ENCODE measurements at regions not wholly inside any gene's neighbourhood (a gene's known extent, or its start where the extent isn't known, plus 50 kb on each side); places are given as distances from the start of the nearest gene placed in this dataset.

DNA sequence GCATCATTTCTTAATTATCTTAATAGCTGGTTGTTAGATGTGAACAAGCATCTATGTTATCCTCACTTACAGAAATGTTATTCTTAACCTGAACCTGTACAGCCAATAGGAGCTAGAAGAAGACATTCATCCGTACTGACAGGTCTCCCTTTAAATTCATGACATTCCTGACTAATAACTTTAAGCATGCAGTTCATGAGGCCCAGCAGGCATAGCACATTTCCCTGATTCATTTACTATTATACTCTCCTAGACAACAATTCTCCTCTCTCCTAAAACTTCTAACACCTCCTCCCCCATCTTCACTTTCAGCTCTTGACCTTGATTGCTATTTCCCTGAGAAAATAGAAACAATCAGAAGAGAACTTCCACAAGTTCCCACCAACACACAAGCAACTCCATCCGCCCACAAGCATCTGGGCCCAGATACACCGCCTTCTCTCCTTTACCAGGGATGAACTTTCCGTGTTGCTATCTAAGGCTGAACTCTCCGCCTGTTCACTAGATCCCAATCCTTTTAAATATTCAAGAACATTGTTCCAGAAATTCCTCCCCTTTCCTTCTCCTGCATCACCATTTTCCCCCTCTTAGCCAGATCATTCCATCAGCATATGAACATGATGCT is 62.9 kb upstream of the SPRED1 start:
- Histone ChIP-seq H3K36me3 (no peaks in the 10 kb centered on the region), H3K27me3 (no peaks in the 10 kb centered on the region), H3K4me3 (no peak overlapping the region), H3K9me3 (no peaks in the 10 kb centered on the region), H3K27ac (replicated peaks in 1 of 4) (no peak overlapping the region), H3K4me1 (no peaks in the 10 kb centered on the region)
- TF ChIP-seq POLR2AphosphoS5 (IDR thresholded peaks at IDR 0.05) (no peak), POLR2A (IDR thresholded peaks at IDR 0.05; ENCODE audit: low read depth) (no peak), EP300 (IDR thresholded peaks at IDR 0.05) (no peak)
- TF ChIP-seq, protein P1, sequence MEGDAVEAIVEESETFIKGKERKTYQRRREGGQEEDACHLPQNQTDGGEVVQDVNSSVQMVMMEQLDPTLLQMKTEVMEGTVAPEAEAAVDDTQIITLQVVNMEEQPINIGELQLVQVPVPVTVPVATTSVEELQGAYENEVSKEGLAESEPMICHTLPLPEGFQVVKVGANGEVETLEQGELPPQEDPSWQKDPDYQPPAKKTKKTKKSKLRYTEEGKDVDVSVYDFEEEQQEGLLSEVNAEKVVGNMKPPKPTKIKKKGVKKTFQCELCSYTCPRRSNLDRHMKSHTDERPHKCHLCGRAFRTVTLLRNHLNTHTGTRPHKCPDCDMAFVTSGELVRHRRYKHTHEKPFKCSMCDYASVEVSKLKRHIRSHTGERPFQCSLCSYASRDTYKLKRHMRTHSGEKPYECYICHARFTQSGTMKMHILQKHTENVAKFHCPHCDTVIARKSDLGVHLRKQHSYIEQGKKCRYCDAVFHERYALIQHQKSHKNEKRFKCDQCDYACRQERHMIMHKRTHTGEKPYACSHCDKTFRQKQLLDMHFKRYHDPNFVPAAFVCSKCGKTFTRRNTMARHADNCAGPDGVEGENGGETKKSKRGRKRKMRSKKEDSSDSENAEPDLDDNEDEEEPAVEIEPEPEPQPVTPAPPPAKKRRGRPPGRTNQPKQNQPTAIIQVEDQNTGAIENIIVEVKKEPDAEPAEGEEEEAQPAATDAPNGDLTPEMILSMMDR (IDR thresholded peaks at IDR 0.05), result no peak
- intact Hi-C loops (cut with DNase I), result no loop called here
- DNase-seq (ENCODE audit: extremely low spot score), result no peak
- WGBS, result 70% methylated on average over 5 of the region's 5 CpGs

- no peaks in the 10 kb centered on the region for H3K36me3 ChIP-seq
- H3K4me1 ChIP-seq, result no peaks in the 10 kb centered on the region
- no peaks in the 10 kb centered on the region for H3K9me3 ChIP-seq
- intact Hi-C loops (cut with DNase I), result no loop called here
- no peak overlapping the region for H3K27ac ChIP-seq (replicated peaks in 1 of 4)
- H3K4me3 ChIP-seq, result no peak overlapping the region
- 92% methylated on average over 10 of the region's 10 CpGs for WGBS
- no peak for DNase-seq (ENCODE audit: extremely low spot score)
- H3K27me3 ChIP-seq, result no peaks in the 10 kb centered on the region
- TF ChIP-seq POLR2A (IDR thresholded peaks at IDR 0.05; ENCODE audit: low read depth) (no peak), POLR2AphosphoS5 (IDR thresholded peaks at IDR 0.05) (no peak), EP300 (IDR thresholded peaks at IDR 0.05) (no peak)
- TF ChIP-seq, protein P1 (IDR thresholded peaks at IDR 0.05), result no peak
Observed at GRCh38 chr15:38190501-38190900, 62.1 kb upstream of the SPRED1 start.

- intact Hi-C loops (cut with DNase I), result no loop called here
- no peaks in the 10 kb centered on the region for H3K4me1 ChIP-seq
- no peak overlapping the region for H3K4me3 ChIP-seq
- no peak overlapping the region for H3K27ac ChIP-seq (replicated peaks in 1 of 4)
- H3K36me3 ChIP-seq, result no peaks in the 10 kb centered on the region
- TF ChIP-seq POLR2AphosphoS5 (IDR thresholded peaks at IDR 0.05) (no peak), EP300 (IDR thresholded peaks at IDR 0.05) (no peak), POLR2A (IDR thresholded peaks at IDR 0.05; ENCODE audit: low read depth) (no peak)
- TF ChIP-seq, protein P1 (IDR thresholded peaks at IDR 0.05), result no peak
- DNase-seq (ENCODE audit: extremely low spot score), result no peak
- no peaks in the 10 kb centered on the region for H3K9me3 ChIP-seq
- WGBS, result 86% methylated on average over 2 of the region's 2 CpGs
- H3K27me3 ChIP-seq, result no peaks in the 10 kb centered on the region
Observed at GRCh38 chr15:38192496-38192895, 60.1 kb upstream of the SPRED1 start.

- WGBS, result 63% methylated on average over 1 of the region's 1 CpG
- intact Hi-C loops (cut with DNase I), result no loop called here
- no peaks in the 10 kb centered on the region for H3K27me3 ChIP-seq
- H3K4me3 ChIP-seq, result no peak overlapping the region
- no peaks in the 10 kb centered on the region for H3K4me1 ChIP-seq
- H3K27ac ChIP-seq (replicated peaks in 1 of 4), result no peak overlapping the region
- H3K36me3 ChIP-seq, result no peaks in the 10 kb centered on the region
- DNase-seq (ENCODE audit: extremely low spot score), result no peak
- no peaks in the 10 kb centered on the region for H3K9me3 ChIP-seq
- TF ChIP-seq, protein P1 (IDR thresholded peaks at IDR 0.05), result no peak
- no peak for TF ChIP-seq POLR2AphosphoS5 (IDR thresholded peaks at IDR 0.05)
- no peak for TF ChIP-seq EP300 (IDR thresholded peaks at IDR 0.05)
- TF ChIP-seq POLR2A (IDR thresholded peaks at IDR 0.05; ENCODE audit: low read depth), result no peak
Observed at GRCh38 chr15:38193496-38193895, 59.1 kb upstream of the SPRED1 start.
